Breast epithelium (tissue), 3 donors: ENCODE measurements at regions not wholly inside any gene's neighbourhood (a gene's known extent, or its start where the extent isn't known, plus 50 kb on each side); places are given as distances from the start of the nearest gene placed in this dataset.

Experiments
- CTCF ChIP-seq, 3 donors: fragments of 450-650 bp; IDR thresholded peaks; one replicate each; pipeline ENCODE4 v1.5.1; 2016 to 2017; ENCODE audit warnings: antibody characterized with exemption in 3 of 3, mild to moderate bottlenecking in 3 of 3, moderate library complexity in 3 of 3
- POLR2A ChIP-seq: fragments of 450-650 bp; IDR thresholded peaks from one replicate; pipeline ENCODE4 v1.6.1; 2016; ENCODE audit warnings: antibody characterized with exemption, mild to moderate bottlenecking, moderate library complexity
- POLR2AphosphoS5 ChIP-seq, 3 donors: sonication (generic); formaldehyde crosslinking; IDR thresholded peaks; one replicate each; pipeline ENCODE4 v1.6.1; 2017; ENCODE audit warnings: antibody characterized with exemption in 3 of 3

DNA sequence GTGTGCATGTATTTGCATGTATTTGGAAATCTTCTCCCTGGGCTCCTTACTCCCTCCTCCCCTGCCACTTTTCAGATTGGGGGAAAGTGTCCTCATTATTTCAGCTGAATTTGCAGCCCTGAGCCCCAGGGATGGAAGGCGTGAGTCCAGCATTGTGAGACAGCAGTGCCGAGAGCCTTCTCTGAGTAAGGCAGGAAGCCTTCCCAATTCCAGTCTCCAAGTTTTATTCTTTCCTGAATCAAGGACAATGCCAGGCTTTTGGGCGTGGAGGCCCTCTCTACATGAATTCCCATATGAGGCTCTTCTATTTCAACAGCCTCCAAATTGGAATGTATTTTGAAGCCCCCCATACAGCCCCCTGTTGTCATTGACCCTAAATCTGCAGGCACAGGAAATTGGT lies 163.5 kb downstream of the ACKR3 start:
- TF ChIP-seq CTCF (IDR thresholded peaks at IDR 0.05) (no peak), POLR2AphosphoS5 (IDR thresholded peaks at IDR 0.05) (no peak), POLR2A (no peak)
